CD14-positive monocyte (primary cell): ENCODE measurements at regions not wholly inside any gene's neighbourhood (a gene's known extent, or its start where the extent isn't known, plus 50 kb on each side); places are given as distances from the start of the nearest gene placed in this dataset.

Experiments
- DNase-seq, 3 donors: peaks; one replicate each; pipeline ENCODE4 v3.0.0-alpha.2; 2011 to 2022
- H2AFZ ChIP-seq: 2 replicates; pipeline ENCODE4 v1.6.0; 2012; ENCODE audit warnings: mild to moderate bottlenecking, low read depth, low read length, inconsistent platforms; ENCODE audit not compliant: insufficient read depth, poor library complexity, severe bottlenecking
- H3K27ac ChIP-seq, 2 donors: 1 replicate in 1 of 2; 2 replicates in 1 of 2; pipeline ENCODE4 v1.5.1; 2012 to 2013; ENCODE audit warnings: low read length in 2 of 2, control low read depth in 1 of 2, inconsistent platforms in 1 of 2, low read depth in 1 of 2, mild to moderate bottlenecking in 1 of 2
- H3K27me3 ChIP-seq, 2 donors: one replicate each; pipeline versions ENCODE4 v1.6.0 to v1.6.1; 2011 to 2013; ENCODE audit warnings: low read length in 2 of 2; ENCODE audit not compliant: control insufficient read depth in 2 of 2, insufficient read depth in 2 of 2
- H3K36me3 ChIP-seq, 2 donors: replicated peaks in 1 of 2; 1 replicate in 1 of 2; 2 replicates in 1 of 2; pipeline versions ENCODE4 v1.5.1 to v1.6.1; 2012 to 2013; ENCODE audit warnings: low read length in 2 of 2, control low read depth in 1 of 2, inconsistent platforms in 1 of 2, mild to moderate bottlenecking in 1 of 2; ENCODE audit not compliant: insufficient read depth in 2 of 2, control insufficient read depth in 1 of 2
- H3K4me1 ChIP-seq, 2 donors: 1 replicate in 1 of 2; 2 replicates in 1 of 2; pipeline versions ENCODE4 v1.5.1 to v1.6.1; 2012 to 2013; ENCODE audit warnings: low read length in 2 of 2, control low read depth in 1 of 2, inconsistent platforms in 1 of 2, mild to moderate bottlenecking in 1 of 2, moderate library complexity in 1 of 2; ENCODE audit not compliant: insufficient read depth in 2 of 2, control insufficient read depth in 1 of 2
- H3K4me2 ChIP-seq: replicated peaks from 2 replicates; pipeline ENCODE3; 2012; ENCODE audit warnings: low read length, moderate library complexity, mild to moderate bottlenecking; ENCODE audit not compliant: poor library complexity, severe bottlenecking; ENCODE audit errors: extremely low read depth
- H3K4me3 ChIP-seq, 3 experiments: fragments of 200-600 bp in 1 of 3; sonication (generic) in 1 of 3; replicated peaks in 1 of 3; 1 replicate in 2 of 3; 2 replicates in 1 of 3; pipeline ENCODE4 v1.5.1; 2011 to 2013; ENCODE audit warnings: low read length in 3 of 3, mild to moderate bottlenecking in 3 of 3, control low read depth in 2 of 3, low read depth in 2 of 3, inconsistent platforms in 1 of 3, moderate library complexity in 1 of 3
- H3K79me2 ChIP-seq: 2 replicates; pipeline ENCODE4 v1.6.0; 2012; ENCODE audit warnings: mild to moderate bottlenecking, control low read depth, inconsistent platforms, low read length, moderate library complexity; ENCODE audit not compliant: insufficient read depth
- H3K9ac ChIP-seq: 2 replicates; pipeline ENCODE4 v1.6.0; 2017; ENCODE audit warnings: low read length, mild to moderate bottlenecking; ENCODE audit not compliant: insufficient read depth, poor library complexity, severe bottlenecking
- H3K9me3 ChIP-seq, 2 donors: replicated peaks in 1 of 2; 1 replicate in 1 of 2; 2 replicates in 1 of 2; pipeline versions ENCODE4 v1.5.1 to v1.6.1; 2012 to 2013; ENCODE audit warnings: low read length in 2 of 2, control low read depth in 1 of 2; ENCODE audit not compliant: control insufficient read depth in 1 of 2, insufficient read depth in 1 of 2
- H4K20me1 ChIP-seq: 2 replicates; pipeline ENCODE4 v1.6.0; 2012; ENCODE audit warnings: mild to moderate bottlenecking, low read length, control low read depth, moderate library complexity; ENCODE audit not compliant: insufficient read depth
- H3K27ac Mint-ChIP-seq, 7 donors: one replicate each; pipeline ENCODE4 v1.8.0; 2020; ENCODE audit warnings: mild to moderate bottlenecking in 7 of 7, mixed read lengths in 7 of 7, moderate library complexity in 6 of 7, inconsistent platforms in 2 of 7
- H3K27me3 Mint-ChIP-seq, 3 donors: one replicate each; pipeline ENCODE4 v1.8.0; 2021 to 2022; ENCODE audit warnings: low read depth in 3 of 3, mild to moderate bottlenecking in 3 of 3, mixed read lengths in 3 of 3, moderate library complexity in 3 of 3, inconsistent platforms in 1 of 3
- H3K36me3 Mint-ChIP-seq, 2 donors: one replicate each; pipeline ENCODE4 v1.8.0; 2020; ENCODE audit warnings: mixed read lengths in 2 of 2, inconsistent platforms in 1 of 2, mild to moderate bottlenecking in 1 of 2
- H3K4me1 Mint-ChIP-seq: one replicate; pipeline ENCODE4 v1.8.0; 2020; ENCODE audit warnings: mild to moderate bottlenecking, mixed read lengths
- H3K4me3 Mint-ChIP-seq, 2 donors: one replicate each; pipeline ENCODE4 v1.8.0; 2020; ENCODE audit warnings: mild to moderate bottlenecking in 2 of 2, mixed read lengths in 2 of 2, moderate library complexity in 1 of 2
- H3K9me3 Mint-ChIP-seq, 7 donors: one replicate each; pipeline ENCODE4 v1.8.0; 2020 to 2022; ENCODE audit warnings: mixed read lengths in 7 of 7, mild to moderate bottlenecking in 6 of 7, moderate library complexity in 6 of 7, inconsistent platforms in 2 of 7
- CTCF ChIP-seq: fragments of 200-600 bp; IDR thresholded peaks from one replicate; pipeline ENCODE4 v1.8.0; 2022; ENCODE audit warnings: antibody characterized with exemption, mild to moderate bottlenecking
- WGBS: methylation state at CpG from one replicate; pipeline ENCODE4 v1.1.5; 2013; ENCODE audit warnings: missing lambda C conversion rate; ENCODE audit not compliant: insufficient coverage; 5-methylcytosine and 5-hydroxymethylcytosine counted together
- intact Hi-C, 2 donors: fragments of 100-400 bp; cut with micrococcal nuclease; formaldehyde crosslinking; loops; one replicate each; pipeline versions ENCODE4 v1.15.0 to v1.15.1; 2023

GRCh38 chr2:128691526-128691925 lies 372.9 kb upstream of the HS6ST1 start:
- Mint-ChIP-seq H3K4me3 (no peak overlapping the region), H3K27ac (no peak overlapping the region), H3K36me3 (no peaks in the 10 kb centered on the region), H3K27me3 (peaks cover 4 to 7% (median 6%) of the 10 kb centered on the region in 3 donors), H3K4me1 (peaks cover 10% of the 10 kb centered on the region), H3K9me3 (peaks cover 0 to 2% (median 0%) of the 10 kb centered on the region in 7 donors)
- peaks cover 9 to 12% of the 10 kb centered on the region in 2 donors for H3K4me1 ChIP-seq
- no peak for TF ChIP-seq CTCF
- no peak overlapping the region for H2AFZ ChIP-seq
- H3K9me3 ChIP-seq, result no peaks in the 10 kb centered on the region
- intact Hi-C loops, result no loop called here
- DNase-seq, result no peak
- no peak overlapping the region for H3K27ac ChIP-seq
- no peaks in the 10 kb centered on the region for H3K79me2 ChIP-seq
- no peak overlapping the region for H3K4me2 ChIP-seq
- H3K9ac ChIP-seq, result no peak overlapping the region
- no peaks in the 10 kb centered on the region for H3K27me3 ChIP-seq
- WGBS, result 88% methylated on average over 4 of the region's 6 CpGs
- no peaks in the 10 kb centered on the region for H4K20me1 ChIP-seq
- no peaks in the 10 kb centered on the region for H3K36me3 ChIP-seq
- H3K4me3 ChIP-seq, result no peak overlapping the region

GRCh38 chr2:128692895-128693742 lies 374.5 kb upstream of the HS6ST1 start:
- intact Hi-C loops, result no loop called here
- Histone ChIP-seq H3K4me2 (no peak overlapping the region), H3K9ac (no peak overlapping the region), H3K79me2 (no peaks in the 10 kb centered on the region), H3K4me3 (no peak overlapping the region), H2AFZ (no peak overlapping the region), H3K27ac (no peak overlapping the region), H4K20me1 (no peaks in the 10 kb centered on the region), H3K4me1 (no peaks in the 10 kb centered on the region), H3K27me3 (no peaks in the 10 kb centered on the region), H3K36me3 (no peaks in the 10 kb centered on the region), H3K9me3 (no peaks in the 10 kb centered on the region)
- peak overlapping the region in 1 of 7 donors; percentile 54 for H3K27ac Mint-ChIP-seq
- H3K27me3 Mint-ChIP-seq, result peaks cover 0 to 4% (median 2%) of the 10 kb centered on the region in 3 donors
- DNase-seq, result no peak
- 90% methylated on average over 10 of the region's 15 CpGs for WGBS
- H3K9me3 Mint-ChIP-seq, result peaks cover 0 to 4% (median 0%) of the 10 kb centered on the region in 7 donors
- H3K36me3 Mint-ChIP-seq, result peaks cover 0 to 2% of the 10 kb centered on the region in 2 donors
- H3K4me1 Mint-ChIP-seq, result no peaks in the 10 kb centered on the region
- H3K4me3 Mint-ChIP-seq, result no peak overlapping the region
- TF ChIP-seq CTCF, result no peak
